ENCODE measurements at regions not wholly inside any gene's neighbourhood (a gene's known extent, or its start where the extent isn't known, plus 50 kb on each side); places are given as distances from the start of the nearest gene placed in this dataset.

DNA sequence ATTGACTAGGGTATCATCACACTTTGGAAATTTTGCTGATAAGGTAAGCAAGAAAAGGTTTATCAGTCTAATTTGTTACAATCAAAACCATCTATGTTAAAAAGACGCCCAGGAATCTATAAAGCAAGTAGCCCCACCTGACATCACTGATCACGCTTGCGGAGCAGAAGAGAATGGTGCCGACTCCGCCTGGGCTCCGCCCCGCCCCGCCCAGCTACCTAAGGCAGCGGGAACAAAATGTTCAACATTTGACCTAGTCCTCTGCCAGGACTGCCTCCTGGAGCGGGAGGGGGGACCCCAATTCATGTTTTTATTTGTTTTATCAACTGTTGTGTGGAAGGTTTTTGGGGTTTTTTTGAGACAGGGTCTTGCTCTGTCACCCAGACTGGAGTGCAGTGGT, 520.5 kb downstream of the PREX1 start:
- TF ChIP-seq, protein P1, sequence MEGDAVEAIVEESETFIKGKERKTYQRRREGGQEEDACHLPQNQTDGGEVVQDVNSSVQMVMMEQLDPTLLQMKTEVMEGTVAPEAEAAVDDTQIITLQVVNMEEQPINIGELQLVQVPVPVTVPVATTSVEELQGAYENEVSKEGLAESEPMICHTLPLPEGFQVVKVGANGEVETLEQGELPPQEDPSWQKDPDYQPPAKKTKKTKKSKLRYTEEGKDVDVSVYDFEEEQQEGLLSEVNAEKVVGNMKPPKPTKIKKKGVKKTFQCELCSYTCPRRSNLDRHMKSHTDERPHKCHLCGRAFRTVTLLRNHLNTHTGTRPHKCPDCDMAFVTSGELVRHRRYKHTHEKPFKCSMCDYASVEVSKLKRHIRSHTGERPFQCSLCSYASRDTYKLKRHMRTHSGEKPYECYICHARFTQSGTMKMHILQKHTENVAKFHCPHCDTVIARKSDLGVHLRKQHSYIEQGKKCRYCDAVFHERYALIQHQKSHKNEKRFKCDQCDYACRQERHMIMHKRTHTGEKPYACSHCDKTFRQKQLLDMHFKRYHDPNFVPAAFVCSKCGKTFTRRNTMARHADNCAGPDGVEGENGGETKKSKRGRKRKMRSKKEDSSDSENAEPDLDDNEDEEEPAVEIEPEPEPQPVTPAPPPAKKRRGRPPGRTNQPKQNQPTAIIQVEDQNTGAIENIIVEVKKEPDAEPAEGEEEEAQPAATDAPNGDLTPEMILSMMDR (IDR thresholded peaks at IDR 0.05; ENCODE audit: low read depth, low read length), result no peak
- no peak for TF ChIP-seq EZH2phosphoT487 (IDR thresholded peaks at IDR 0.05; ENCODE audit: low read depth)
